ENCODE measurements at regions not wholly inside any gene's neighbourhood (a gene's known extent, or its start where the extent isn't known, plus 50 kb on each side); places are given as distances from the start of the nearest gene placed in this dataset.

DNA sequence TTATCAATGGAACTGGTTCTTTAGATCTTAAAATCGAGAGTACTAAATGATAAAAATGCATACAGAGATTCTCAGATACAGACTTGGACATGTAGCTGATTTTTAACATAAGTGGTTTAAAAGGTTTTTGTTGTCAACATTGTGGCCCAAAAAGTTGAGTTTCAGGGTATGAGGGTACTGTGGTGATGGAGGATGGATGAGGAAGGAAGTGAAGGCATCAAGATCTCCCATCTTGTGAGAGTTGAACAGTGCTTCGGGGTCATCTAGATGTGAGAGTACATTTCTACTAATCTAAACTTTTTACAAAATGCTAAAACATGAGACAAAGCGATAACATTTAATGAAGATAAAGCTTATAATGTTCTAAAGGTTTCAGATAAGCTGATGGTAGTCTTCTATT is 452.6 kb downstream of the PCNX1 start:
- no peaks in the 10 kb centered on the region for H3K27me3 ChIP-seq
- peaks cover 6 to 9% of the 10 kb centered on the region in 2 donors for H3K4me1 ChIP-seq
- DNase-seq, result no peak
- no peak overlapping the region for H3K27ac ChIP-seq
- H3K4me3 ChIP-seq, result no peak overlapping the region
- no peaks in the 10 kb centered on the region for H3K36me3 ChIP-seq
- no peaks in the 10 kb centered on the region for H3K9me3 ChIP-seq
- in situ Hi-C loops (cut with MboI; ENCODE audit: low sequenced_read_pairs in 4 of 4) (no loop called here), intact Hi-C loops (cut with DNase I; ENCODE audit: low total_unique reads) (no loop called here)
- no peak for TF ChIP-seq POLR2A (IDR thresholded peaks at IDR 0.05)
- TF ChIP-seq, protein P1, sequence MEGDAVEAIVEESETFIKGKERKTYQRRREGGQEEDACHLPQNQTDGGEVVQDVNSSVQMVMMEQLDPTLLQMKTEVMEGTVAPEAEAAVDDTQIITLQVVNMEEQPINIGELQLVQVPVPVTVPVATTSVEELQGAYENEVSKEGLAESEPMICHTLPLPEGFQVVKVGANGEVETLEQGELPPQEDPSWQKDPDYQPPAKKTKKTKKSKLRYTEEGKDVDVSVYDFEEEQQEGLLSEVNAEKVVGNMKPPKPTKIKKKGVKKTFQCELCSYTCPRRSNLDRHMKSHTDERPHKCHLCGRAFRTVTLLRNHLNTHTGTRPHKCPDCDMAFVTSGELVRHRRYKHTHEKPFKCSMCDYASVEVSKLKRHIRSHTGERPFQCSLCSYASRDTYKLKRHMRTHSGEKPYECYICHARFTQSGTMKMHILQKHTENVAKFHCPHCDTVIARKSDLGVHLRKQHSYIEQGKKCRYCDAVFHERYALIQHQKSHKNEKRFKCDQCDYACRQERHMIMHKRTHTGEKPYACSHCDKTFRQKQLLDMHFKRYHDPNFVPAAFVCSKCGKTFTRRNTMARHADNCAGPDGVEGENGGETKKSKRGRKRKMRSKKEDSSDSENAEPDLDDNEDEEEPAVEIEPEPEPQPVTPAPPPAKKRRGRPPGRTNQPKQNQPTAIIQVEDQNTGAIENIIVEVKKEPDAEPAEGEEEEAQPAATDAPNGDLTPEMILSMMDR (IDR thresholded peaks at IDR 0.05 in 4 of 5, conservative IDR thresholded peaks at IDR 0.05 in 1 of 5), result no peak
- no peak for ATAC-seq

DNA sequence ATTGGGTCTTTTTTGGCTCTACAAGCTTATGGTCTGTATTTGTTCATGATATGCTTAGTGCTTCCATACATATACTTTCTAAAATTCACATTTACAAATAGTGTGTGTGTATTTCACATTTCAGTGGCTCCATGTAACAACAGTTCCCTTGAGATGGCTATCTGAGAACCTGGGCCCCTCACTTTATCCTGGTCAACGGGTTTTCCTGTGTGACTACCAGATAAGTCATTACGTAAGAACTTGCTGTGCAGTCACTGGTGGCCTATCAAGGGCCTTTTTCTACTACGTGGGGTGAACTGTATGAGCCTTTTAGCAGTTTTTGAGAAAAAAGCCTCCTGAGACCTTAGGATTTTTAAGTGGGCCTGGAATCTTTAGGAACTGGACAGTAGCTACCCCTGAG is 454.1 kb downstream of the PCNX1 start:
- H3K27ac ChIP-seq, result no peak overlapping the region
- H3K4me1 ChIP-seq, result no peaks in the 10 kb centered on the region

DNA sequence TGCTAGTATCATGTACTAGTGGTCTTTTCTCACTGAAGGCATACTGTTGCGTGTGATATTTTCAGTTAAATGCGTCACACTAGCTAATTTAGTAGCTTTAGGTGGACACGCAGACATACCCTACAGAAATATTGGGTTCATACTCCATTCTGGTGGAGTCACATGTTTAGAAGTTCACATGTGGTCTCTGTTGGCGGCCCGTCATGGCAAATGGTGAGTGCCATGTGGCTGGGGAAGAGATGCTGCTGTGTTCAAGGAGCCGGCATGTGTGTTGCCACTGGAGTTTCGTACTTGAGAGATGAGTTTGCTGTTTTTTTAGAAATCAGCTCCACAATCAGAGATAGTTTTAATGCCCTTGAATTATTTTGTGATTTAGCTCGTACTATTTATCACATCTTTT is 454.6 kb downstream of the PCNX1 start:
- H3K9me3 ChIP-seq, result no peaks in the 10 kb centered on the region
- no peak for TF ChIP-seq POLR2A (IDR thresholded peaks at IDR 0.05)
- TF ChIP-seq, protein P1 (IDR thresholded peaks at IDR 0.05 in 4 of 5, conservative IDR thresholded peaks at IDR 0.05 in 1 of 5), result no peak
- intact Hi-C loops (cut with DNase I; ENCODE audit: low total_unique reads), result no loop called here
- no peak overlapping the region for H3K4me3 ChIP-seq
- DNase-seq, result no peak
- no peaks in the 10 kb centered on the region for H3K4me1 ChIP-seq
- no peaks in the 10 kb centered on the region for H3K36me3 ChIP-seq
- ATAC-seq, result no peak
- in situ Hi-C loops (cut with MboI; ENCODE audit: low sequenced_read_pairs in 4 of 4), result no loop called here
- H3K27ac ChIP-seq, result no peak overlapping the region
- H3K27me3 ChIP-seq, result no peaks in the 10 kb centered on the region

More for the DNA sequence above, 454.1 kb downstream of the PCNX1 start:
- Histone ChIP-seq H3K9me3 (no peaks in the 10 kb centered on the region), H3K36me3 (no peaks in the 10 kb centered on the region), H3K27me3 (no peaks in the 10 kb centered on the region), H3K4me3 (no peak overlapping the region)
- ATAC-seq, result no peak
- TF ChIP-seq POLR2A (IDR thresholded peaks at IDR 0.05), result no peak
- TF ChIP-seq, protein P1 (IDR thresholded peaks at IDR 0.05 in 4 of 5, conservative IDR thresholded peaks at IDR 0.05 in 1 of 5), result no peak
- no peak for DNase-seq
- intact Hi-C loops (cut with DNase I; ENCODE audit: low total_unique reads), result no loop called here
- in situ Hi-C loops (cut with MboI; ENCODE audit: low sequenced_read_pairs in 4 of 4), result no loop called here

DNA sequence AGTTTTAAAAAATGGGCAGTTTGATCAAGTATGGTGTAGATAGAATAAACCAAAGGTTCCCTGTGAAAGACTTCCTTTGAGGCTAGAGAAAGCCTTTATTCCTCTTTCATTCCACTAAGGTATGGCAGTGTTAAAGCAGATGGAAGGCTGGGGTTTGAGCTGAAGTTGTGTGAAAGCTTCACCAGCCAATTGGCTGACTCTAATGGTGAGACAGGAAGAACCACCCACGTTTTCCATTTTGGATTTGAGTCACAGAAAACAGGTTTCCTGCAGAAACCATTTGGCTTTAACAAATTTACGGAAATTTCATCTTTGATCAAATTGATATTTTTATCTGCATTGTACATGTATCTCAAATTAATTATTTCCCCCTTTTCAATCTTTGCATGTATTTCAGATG is 455.0 kb downstream of the PCNX1 start:
- DNase-seq, result no peak
- Histone ChIP-seq H3K36me3 (no peaks in the 10 kb centered on the region), H3K4me3 (no peak overlapping the region), H3K4me1 (no peaks in the 10 kb centered on the region), H3K27me3 (no peaks in the 10 kb centered on the region), H3K9me3 (no peaks in the 10 kb centered on the region), H3K27ac (no peak overlapping the region)
- in situ Hi-C loops (cut with MboI; ENCODE audit: low sequenced_read_pairs in 4 of 4), result no loop called here
- intact Hi-C loops (cut with DNase I; ENCODE audit: low total_unique reads), result no loop called here
- TF ChIP-seq, protein P1 (IDR thresholded peaks at IDR 0.05 in 4 of 5, conservative IDR thresholded peaks at IDR 0.05 in 1 of 5), result no peak
- TF ChIP-seq POLR2A (IDR thresholded peaks at IDR 0.05), result no peak
- ATAC-seq, result no peak

DNA sequence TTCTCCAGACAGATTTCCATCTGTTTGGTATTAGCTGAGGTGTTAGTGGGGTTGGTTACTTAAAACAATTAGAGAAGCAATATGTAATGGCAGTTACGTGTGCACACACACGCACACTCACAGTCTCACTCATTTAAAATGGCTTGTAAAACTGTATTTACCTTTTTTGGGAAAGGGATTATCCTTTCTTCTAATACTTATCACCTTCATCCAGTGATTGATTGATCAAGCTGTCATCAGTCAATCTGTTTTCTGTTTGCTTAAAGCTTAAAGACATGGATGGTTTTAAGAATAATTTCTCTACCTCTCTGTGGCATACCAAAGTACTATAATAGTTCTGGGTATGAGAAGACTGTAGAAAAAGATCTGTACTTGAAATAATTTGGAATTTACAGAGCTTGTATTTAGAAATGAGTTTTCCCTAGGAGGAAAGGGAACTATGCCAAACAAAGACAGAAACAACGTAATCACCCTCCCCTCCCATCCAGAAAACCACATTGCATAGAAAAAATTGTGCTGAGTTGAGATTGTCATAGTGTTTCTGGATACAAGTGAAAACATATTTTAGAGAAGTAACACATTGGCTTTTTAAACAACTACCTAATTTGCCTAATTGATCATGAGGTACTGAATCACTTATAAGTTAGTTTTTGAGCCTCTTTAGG is 455.8 kb downstream of the PCNX1 start:
- Histone ChIP-seq H3K4me1 (no peaks in the 10 kb centered on the region), H3K9me3 (no peaks in the 10 kb centered on the region), H3K36me3 (no peaks in the 10 kb centered on the region), H3K4me3 (no peak overlapping the region), H3K27ac (no peak overlapping the region), H3K27me3 (no peaks in the 10 kb centered on the region)
- intact Hi-C loops (cut with DNase I; ENCODE audit: low total_unique reads), result no loop called here
- in situ Hi-C loops (cut with MboI; ENCODE audit: low sequenced_read_pairs in 4 of 4), result no loop called here
- DNase-seq, result no peak
- TF ChIP-seq, protein P1 (IDR thresholded peaks at IDR 0.05 in 4 of 5, conservative IDR thresholded peaks at IDR 0.05 in 1 of 5), result no peak
- TF ChIP-seq POLR2A (IDR thresholded peaks at IDR 0.05), result no peak
- no peak for ATAC-seq

Measured in gastrocnemius medialis (tissue), 4 donors.